ENCODE measurements at regions not wholly inside any gene's neighbourhood (a gene's known extent, or its start where the extent isn't known, plus 50 kb on each side); places are given as distances from the start of the nearest gene placed in this dataset.

DNA sequence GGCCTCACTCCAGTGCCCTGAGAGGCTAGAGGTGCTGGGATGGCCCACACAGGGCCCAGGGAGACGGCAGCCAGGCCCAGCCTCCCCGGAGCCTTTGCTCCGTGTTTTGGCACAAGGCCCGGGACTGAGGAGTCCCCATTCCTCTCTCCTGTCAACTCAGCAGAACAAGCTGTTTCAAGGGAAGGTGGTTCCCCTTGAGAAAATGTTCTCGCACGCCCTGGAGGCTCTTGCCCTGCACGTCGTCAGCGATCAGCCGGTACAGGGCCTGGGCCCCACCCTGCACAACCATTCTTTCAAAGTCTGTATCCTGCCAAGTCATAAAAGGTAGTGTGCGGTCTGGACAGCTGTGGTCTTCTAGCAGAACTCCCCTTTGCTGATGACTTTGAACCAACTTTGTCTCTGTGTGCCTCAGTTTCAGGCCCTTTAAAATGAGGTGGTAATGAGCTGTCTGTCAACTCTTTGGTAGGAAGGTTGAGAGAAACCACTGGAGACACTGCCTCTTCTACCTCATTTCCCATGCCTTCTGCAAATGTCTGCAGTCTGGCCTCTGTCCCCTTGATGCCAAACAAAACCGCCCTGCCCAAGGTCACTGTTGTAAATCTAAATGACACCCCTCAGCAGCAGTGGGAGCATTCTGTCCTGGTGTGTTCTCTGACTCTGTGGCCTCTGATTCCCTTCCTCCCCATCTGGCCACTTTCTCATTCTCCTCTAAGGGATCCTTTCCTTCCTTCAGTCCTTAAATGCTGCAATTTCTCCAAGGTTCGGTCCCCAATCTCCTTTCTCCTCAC lies 138.6 kb upstream of the JUN start:
- TF ChIP-seq, protein P1, sequence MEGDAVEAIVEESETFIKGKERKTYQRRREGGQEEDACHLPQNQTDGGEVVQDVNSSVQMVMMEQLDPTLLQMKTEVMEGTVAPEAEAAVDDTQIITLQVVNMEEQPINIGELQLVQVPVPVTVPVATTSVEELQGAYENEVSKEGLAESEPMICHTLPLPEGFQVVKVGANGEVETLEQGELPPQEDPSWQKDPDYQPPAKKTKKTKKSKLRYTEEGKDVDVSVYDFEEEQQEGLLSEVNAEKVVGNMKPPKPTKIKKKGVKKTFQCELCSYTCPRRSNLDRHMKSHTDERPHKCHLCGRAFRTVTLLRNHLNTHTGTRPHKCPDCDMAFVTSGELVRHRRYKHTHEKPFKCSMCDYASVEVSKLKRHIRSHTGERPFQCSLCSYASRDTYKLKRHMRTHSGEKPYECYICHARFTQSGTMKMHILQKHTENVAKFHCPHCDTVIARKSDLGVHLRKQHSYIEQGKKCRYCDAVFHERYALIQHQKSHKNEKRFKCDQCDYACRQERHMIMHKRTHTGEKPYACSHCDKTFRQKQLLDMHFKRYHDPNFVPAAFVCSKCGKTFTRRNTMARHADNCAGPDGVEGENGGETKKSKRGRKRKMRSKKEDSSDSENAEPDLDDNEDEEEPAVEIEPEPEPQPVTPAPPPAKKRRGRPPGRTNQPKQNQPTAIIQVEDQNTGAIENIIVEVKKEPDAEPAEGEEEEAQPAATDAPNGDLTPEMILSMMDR (conservative IDR thresholded peaks at IDR 0.05; ENCODE audit: low read length) = no peak
- peak; percentile 23 for DNase-seq (ENCODE audit: low read depth)
- no peak overlapping the region for H3K4me3 ChIP-seq (ENCODE audit: low read length)

DNA sequence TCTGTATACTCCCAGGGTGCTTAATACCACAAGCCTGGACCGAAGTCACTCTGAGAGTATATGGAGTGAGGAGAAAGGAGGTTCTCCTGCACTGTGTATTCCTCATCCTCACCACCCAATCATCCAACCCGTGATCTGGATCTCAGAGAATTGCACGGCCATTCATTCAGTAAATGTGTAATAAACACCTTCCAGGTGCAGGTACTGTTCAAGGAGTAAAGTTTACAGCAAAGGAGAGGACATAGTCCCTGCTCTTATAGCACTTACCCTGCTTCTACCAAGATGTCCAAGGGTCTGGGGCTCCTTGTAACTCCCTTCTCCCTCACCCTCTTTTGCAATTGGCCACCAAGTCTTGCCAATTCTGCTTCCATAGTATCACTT lies 139.2 kb upstream of the JUN start:
- TF ChIP-seq, protein P1 (conservative IDR thresholded peaks at IDR 0.05; ENCODE audit: low read length) = no peak
- no peak for DNase-seq (ENCODE audit: low read depth)
- no peak overlapping the region for H3K4me3 ChIP-seq (ENCODE audit: low read length)

DNA sequence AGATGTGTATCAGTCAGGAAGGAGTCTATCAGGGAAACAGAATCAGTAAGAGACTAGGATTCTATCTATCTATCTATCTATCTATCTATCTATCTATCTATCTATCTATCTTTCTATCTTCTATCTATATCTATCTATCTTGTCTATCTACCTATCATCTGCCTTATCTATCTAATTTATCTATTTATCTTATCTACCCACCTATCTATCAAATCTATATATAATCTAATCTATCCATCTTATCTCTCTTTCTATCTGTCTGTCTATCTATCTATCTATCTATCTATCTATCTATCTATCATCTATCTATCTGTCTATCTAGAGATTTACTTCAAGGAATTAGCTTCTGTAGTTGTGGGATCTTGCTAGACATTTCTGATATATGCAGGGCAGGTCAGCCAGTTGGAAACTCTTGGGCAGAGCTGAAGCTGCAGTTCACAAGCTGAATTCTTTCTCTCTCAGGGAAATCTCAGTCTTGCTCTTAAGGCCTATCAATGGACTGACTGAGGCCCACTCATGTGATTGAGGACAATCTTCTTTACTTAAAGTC lies 140.2 kb upstream of the JUN start:
- no peak overlapping the region for H3K4me3 ChIP-seq (ENCODE audit: low read length)
- TF ChIP-seq, protein P1 (conservative IDR thresholded peaks at IDR 0.05; ENCODE audit: low read length) = no peak
- no peak for DNase-seq (ENCODE audit: low read depth)

DNA sequence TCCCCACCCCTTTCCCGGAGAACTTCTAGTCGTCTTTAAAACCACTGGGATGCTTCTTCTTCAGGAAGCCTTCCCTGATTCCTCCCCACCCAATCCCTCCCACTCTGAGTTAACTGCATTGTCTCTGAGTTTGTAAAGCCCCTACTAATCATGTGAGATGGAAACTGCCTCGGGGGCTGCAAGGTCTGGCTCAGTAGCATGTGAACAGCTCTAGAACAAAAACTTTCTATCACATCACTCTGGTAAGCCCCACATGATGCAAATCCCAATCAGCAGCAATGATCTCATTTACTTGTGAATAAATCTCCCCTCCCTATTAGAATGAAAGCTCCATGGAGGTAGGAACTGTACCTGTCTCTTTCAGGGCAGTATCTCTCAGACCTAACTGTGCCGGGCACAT lies 141.0 kb upstream of the JUN start:
- TF ChIP-seq, protein P1 (conservative IDR thresholded peaks at IDR 0.05; ENCODE audit: low read length) = no peak
- H3K4me3 ChIP-seq (ENCODE audit: low read length) = no peak overlapping the region
- DNase-seq (ENCODE audit: low read depth) = no peak

DNA sequence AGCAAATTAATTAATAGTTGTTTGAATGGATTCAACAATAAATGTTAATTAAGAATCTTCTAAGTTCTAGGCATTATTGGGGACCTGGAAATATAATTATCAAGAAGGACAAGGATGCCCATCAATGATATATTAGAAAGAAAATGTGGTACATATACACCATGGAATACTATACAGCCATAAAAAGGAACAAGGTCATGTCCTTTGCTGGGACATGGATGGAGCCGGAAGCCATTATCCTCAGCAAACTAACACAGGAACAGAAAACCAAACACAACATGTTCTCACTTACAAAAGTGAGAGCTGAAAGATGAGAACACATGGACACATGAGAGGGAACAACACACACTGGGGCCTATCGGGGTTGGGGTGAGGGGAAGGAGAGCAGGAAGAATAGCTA lies 141.4 kb upstream of the JUN start:
- TF ChIP-seq, protein P1 (conservative IDR thresholded peaks at IDR 0.05; ENCODE audit: low read length) = no peak

GRCh38 chr1:58926152-58926551 lies 142.3 kb upstream of the JUN start:
- TF ChIP-seq, protein P1 (conservative IDR thresholded peaks at IDR 0.05; ENCODE audit: low read length) = no peak

More for the DNA sequence above, 141.4 kb upstream of the JUN start:
- DNase-seq (ENCODE audit: low read depth) = no peak
- H3K4me3 ChIP-seq (ENCODE audit: low read length) = no peak overlapping the region

More at GRCh38 chr1:58926152-58926551, 142.3 kb upstream of the JUN start:
- DNase-seq (ENCODE audit: low read depth) = peak; percentile 11
- no peak overlapping the region for H3K4me3 ChIP-seq (ENCODE audit: low read length)

Measured in AG10803 (cell line).